ENCODE measurements at regions not wholly inside any gene's neighbourhood (a gene's known extent, or its start where the extent isn't known, plus 50 kb on each side); places are given as distances from the start of the nearest gene placed in this dataset.

DNA sequence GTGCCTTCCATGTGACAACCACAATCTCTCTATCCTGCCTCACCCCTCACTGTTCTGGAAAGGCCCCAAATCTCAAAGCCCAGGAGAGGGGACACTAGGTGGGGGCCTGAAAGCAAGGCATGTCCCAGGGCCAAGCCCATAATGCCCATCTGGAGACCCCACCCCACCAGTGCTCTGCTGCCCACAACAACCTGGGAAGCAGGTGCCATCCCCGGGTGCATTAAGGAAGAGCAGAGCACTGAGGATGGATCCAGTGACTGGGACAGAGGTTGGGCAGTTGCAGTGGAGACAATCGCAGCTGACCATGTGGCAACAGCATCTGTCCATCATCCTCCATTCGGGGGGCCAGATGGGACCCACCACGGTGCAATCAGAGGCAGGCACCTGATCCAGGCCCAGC lies 106.2 kb upstream of the PRR20G start:
- no peaks in the 10 kb centered on the region for H3K79me2 ChIP-seq (replicated peaks; ENCODE audit: insufficient read depth, low read length)
- TF ChIP-seq, protein P1, sequence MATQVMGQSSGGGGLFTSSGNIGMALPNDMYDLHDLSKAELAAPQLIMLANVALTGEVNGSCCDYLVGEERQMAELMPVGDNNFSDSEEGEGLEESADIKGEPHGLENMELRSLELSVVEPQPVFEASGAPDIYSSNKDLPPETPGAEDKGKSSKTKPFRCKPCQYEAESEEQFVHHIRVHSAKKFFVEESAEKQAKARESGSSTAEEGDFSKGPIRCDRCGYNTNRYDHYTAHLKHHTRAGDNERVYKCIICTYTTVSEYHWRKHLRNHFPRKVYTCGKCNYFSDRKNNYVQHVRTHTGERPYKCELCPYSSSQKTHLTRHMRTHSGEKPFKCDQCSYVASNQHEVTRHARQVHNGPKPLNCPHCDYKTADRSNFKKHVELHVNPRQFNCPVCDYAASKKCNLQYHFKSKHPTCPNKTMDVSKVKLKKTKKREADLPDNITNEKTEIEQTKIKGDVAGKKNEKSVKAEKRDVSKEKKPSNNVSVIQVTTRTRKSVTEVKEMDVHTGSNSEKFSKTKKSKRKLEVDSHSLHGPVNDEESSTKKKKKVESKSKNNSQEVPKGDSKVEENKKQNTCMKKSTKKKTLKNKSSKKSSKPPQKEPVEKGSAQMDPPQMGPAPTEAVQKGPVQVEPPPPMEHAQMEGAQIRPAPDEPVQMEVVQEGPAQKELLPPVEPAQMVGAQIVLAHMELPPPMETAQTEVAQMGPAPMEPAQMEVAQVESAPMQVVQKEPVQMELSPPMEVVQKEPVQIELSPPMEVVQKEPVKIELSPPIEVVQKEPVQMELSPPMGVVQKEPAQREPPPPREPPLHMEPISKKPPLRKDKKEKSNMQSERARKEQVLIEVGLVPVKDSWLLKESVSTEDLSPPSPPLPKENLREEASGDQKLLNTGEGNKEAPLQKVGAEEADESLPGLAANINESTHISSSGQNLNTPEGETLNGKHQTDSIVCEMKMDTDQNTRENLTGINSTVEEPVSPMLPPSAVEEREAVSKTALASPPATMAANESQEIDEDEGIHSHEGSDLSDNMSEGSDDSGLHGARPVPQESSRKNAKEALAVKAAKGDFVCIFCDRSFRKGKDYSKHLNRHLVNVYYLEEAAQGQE (IDR thresholded peaks at IDR 0.05; ENCODE audit: borderline replicate concordance), result no peak
- TF ChIP-seq TAF1 (IDR thresholded peaks at IDR 0.05; ENCODE audit: low read depth) (no peak), EZH2 (IDR thresholded peaks at IDR 0.05; ENCODE audit: borderline replicate concordance, insufficient read depth, low read length, poor library complexity, severe bottlenecking) (no peak), RAD21 (conservative IDR thresholded peaks at IDR 0.05) (no peak), EP300 (conservative IDR thresholded peaks at IDR 0.05; ENCODE audit: poor library complexity, severe bottlenecking) (no peak), MXI1 (conservative IDR thresholded peaks at IDR 0.05; ENCODE audit: poor library complexity, severe bottlenecking) (no peak), POLR2AphosphoS5 (IDR thresholded peaks at IDR 0.05) (no peak), SMC3 (conservative IDR thresholded peaks at IDR 0.05; ENCODE audit: poor library complexity) (no peak)
- TF ChIP-seq, protein P2, sequence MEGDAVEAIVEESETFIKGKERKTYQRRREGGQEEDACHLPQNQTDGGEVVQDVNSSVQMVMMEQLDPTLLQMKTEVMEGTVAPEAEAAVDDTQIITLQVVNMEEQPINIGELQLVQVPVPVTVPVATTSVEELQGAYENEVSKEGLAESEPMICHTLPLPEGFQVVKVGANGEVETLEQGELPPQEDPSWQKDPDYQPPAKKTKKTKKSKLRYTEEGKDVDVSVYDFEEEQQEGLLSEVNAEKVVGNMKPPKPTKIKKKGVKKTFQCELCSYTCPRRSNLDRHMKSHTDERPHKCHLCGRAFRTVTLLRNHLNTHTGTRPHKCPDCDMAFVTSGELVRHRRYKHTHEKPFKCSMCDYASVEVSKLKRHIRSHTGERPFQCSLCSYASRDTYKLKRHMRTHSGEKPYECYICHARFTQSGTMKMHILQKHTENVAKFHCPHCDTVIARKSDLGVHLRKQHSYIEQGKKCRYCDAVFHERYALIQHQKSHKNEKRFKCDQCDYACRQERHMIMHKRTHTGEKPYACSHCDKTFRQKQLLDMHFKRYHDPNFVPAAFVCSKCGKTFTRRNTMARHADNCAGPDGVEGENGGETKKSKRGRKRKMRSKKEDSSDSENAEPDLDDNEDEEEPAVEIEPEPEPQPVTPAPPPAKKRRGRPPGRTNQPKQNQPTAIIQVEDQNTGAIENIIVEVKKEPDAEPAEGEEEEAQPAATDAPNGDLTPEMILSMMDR (IDR thresholded peaks at IDR 0.05; ENCODE audit: poor library complexity, severe bottlenecking), result no peak
- H3K9ac ChIP-seq (ENCODE audit: low read length), result no peak overlapping the region
- no peaks in the 10 kb centered on the region for H3K9me3 ChIP-seq (ENCODE audit: low read length)
- no peaks in the 10 kb centered on the region for H4K20me1 ChIP-seq (ENCODE audit: insufficient read depth)
- H3K9me2 ChIP-seq (ENCODE audit: insufficient read depth, low read length), result no peaks in the 10 kb centered on the region
- no peak overlapping the region for H3K4me2 ChIP-seq (ENCODE audit: low read length)
- H3F3A ChIP-seq (ENCODE audit: insufficient read depth, low read length, poor library complexity, severe bottlenecking), result no peaks in the 10 kb centered on the region
- no peaks in the 10 kb centered on the region for H3K27me3 ChIP-seq (ENCODE audit: insufficient read depth, low read depth, low read length)
- no peak overlapping the region for H3K4me3 ChIP-seq (ENCODE audit: low read length)
- no peak overlapping the region for H3K27ac ChIP-seq (ENCODE audit: low read length)
- H3K36me3 ChIP-seq (ENCODE audit: insufficient read depth, low read length), result no peaks in the 10 kb centered on the region
- no peak overlapping the region for H2AFZ ChIP-seq (ENCODE audit: low read depth, low read length)

DNA sequence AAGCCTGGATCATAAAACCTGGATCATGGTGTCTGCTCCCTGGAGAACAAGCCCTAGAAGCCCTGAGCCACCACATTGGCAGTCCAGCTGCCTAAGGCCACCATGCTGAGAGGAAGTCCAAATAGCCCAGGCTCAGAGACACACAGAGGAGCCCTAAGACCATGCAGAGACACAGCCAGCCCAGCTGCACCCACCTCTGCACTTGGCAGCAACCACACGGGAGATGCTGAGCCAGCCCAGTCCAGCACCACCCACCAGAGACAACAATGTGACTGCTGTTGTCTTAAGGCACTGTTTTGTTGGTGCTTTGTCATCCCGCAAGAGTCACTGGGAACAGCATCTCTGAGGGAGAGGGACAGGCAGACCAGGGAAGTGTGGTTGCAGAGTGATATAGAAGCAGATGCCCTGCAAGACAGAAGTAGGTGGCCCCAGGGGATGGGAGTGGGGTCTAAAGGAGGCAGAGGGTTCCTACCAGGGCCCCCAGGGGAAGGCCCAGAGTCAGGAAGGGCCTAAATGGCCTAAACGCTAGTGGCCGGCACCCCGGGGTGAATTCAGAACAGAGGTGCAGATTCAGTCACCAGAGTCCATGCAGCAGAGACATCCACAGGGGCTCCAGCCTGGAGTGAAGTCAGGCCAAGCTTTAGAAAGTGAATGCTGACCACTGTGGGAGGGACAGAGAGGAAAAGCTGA lies 105.4 kb upstream of the PRR20G start:
- no peak overlapping the region for H3K4me3 ChIP-seq (ENCODE audit: low read length)
- no peak overlapping the region for H3K9ac ChIP-seq (ENCODE audit: low read length)
- no peak overlapping the region for H3K4me2 ChIP-seq (ENCODE audit: low read length)
- H3F3A ChIP-seq (ENCODE audit: insufficient read depth, low read length, poor library complexity, severe bottlenecking), result no peaks in the 10 kb centered on the region
- no peaks in the 10 kb centered on the region for H3K79me2 ChIP-seq (replicated peaks; ENCODE audit: insufficient read depth, low read length)
- H4K20me1 ChIP-seq (ENCODE audit: insufficient read depth), result no peaks in the 10 kb centered on the region
- TF ChIP-seq SMC3 (conservative IDR thresholded peaks at IDR 0.05; ENCODE audit: poor library complexity) (no peak), RAD21 (conservative IDR thresholded peaks at IDR 0.05) (no peak), MXI1 (conservative IDR thresholded peaks at IDR 0.05; ENCODE audit: poor library complexity, severe bottlenecking) (no peak), TAF1 (IDR thresholded peaks at IDR 0.05; ENCODE audit: low read depth) (no peak)
- TF ChIP-seq, protein P1 (IDR thresholded peaks at IDR 0.05; ENCODE audit: borderline replicate concordance), result no peak
- H3K9me3 ChIP-seq (ENCODE audit: low read length), result no peaks in the 10 kb centered on the region
- no peaks in the 10 kb centered on the region for H3K9me2 ChIP-seq (ENCODE audit: insufficient read depth, low read length)
- no peaks in the 10 kb centered on the region for H3K36me3 ChIP-seq (ENCODE audit: insufficient read depth, low read length)
- H3K27ac ChIP-seq (ENCODE audit: low read length), result no peak overlapping the region
- no peak overlapping the region for H2AFZ ChIP-seq (ENCODE audit: low read depth, low read length)
- no peaks in the 10 kb centered on the region for H3K27me3 ChIP-seq (ENCODE audit: insufficient read depth, low read depth, low read length)

Measured in neural cell (in vitro differentiated cells).